NCI-H1105 treated with DMSO at 0.1 percent for 48 hours (cell line): ENCODE measurements at regions not wholly inside any gene's neighbourhood (a gene's known extent, or its start where the extent isn't known, plus 50 kb on each side); places are given as distances from the start of the nearest gene placed in this dataset.

Source experiments
- DNase-seq: peaks from one replicate; lab custom pipeline; 2025; lab: John Stamatoyannopoulos, UW

DNA sequence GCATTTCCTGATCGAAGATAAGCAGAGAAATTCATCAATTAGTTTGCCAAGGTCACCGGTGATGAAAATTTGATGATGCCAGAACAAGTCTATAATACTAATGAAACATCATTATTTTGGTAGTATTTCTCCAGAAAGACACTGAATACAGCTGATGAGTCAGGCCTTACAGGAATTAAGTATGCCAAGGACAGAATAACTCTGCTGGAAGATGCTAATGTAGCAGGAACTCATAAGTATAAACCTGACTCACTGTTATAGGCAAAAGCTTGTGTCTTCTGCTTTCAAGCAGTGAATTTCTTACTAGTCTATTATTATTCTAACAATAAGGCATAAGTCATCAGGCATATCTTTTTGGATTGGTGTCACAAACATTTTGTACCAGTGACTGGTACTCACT is 1825.1 kb upstream of the IGFBP7 start:
- no peak for DNase-seq

- DNase-seq: no peak
Observed at GRCh38 chr4:58936436-58936835, 1826.3 kb upstream of the IGFBP7 start.

- no peak for DNase-seq
Observed at GRCh38 chr4:58940167-58940566, 1830.0 kb upstream of the IGFBP7 start.

GRCh38 chr4:58941286-58941685 is 1831.1 kb upstream of the IGFBP7 start:
- DNase-seq: no peak

- no peak for DNase-seq
Observed at GRCh38 chr4:58953575-58953974, 1843.4 kb upstream of the IGFBP7 start.

GRCh38 chr4:58957711-58958110 is 1847.5 kb upstream of the IGFBP7 start:
- DNase-seq: no peak

- DNase-seq: no peak
Observed at GRCh38 chr4:58961283-58961682, 1851.1 kb upstream of the IGFBP7 start.

- no peak for DNase-seq
Observed at GRCh38 chr4:58961925-58962324, 1851.7 kb upstream of the IGFBP7 start.

GRCh38 chr4:58962424-58962823 is 1852.2 kb upstream of the IGFBP7 start:
- DNase-seq: no peak

DNA sequence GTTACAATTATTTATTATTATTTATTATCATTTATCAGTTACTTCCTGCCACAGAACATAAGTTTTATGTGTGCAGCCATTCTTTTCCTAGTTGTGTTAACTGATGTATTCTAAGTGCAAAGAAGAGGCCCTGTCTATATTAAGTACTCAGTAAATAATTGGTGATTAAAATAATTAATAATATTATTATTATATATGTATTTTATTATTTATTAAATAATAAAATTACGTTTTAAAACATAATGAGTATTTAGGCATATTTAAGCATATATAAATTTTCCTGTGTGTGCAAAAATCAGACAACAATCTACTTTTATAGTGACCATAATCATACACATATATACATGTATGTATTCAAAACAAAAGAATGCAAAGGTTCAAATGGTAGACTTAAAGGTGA is 1871.6 kb upstream of the IGFBP7 start:
- no peak for DNase-seq

- no peak for DNase-seq
Observed at GRCh38 chr4:58983887-58984286, 1873.7 kb upstream of the IGFBP7 start.

DNA sequence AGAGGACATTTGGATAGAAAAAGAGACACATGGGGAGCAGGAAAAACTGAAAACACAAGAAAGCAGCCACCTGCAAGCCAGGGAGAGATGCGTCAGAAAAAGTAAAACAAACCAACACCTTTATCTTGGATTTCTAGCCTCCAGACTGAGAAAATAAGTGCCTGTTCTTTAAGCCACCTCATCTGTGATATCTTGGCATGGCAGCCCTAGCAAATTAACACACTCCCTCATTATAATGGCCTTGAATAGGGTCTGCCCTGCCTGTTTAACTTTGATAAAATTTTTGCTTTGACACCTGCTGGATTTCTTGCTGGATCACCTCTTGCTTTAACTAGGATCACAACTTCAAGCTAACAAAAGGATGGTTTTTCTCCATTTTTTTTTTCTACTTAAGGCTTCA is 1892.0 kb upstream of the IGFBP7 start:
- DNase-seq: no peak

GRCh38 chr4:59024257-59024656 is 1914.1 kb upstream of the IGFBP7 start:
- DNase-seq: no peak

GRCh38 chr4:59037812-59038211 is 1927.6 kb upstream of the IGFBP7 start:
- no peak for DNase-seq

DNA sequence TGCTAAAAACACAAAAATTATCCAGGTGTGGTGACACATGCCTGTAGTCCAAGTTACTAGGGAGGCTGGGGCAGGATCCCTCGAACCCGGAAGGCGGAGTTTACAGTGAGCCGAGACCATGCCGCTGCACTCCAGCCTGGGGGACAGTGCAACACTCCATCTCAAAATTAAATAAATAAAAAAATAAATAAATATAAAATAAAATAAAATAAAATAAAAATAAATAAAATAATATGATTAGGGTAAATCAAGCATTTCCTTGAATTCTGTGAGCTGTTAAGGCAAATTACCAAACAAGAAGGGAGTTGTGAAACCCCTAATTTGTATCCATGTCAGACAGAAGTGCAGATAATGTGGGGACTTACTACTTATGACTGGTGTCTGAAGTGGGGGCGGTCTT is 1928.9 kb upstream of the IGFBP7 start:
- no peak for DNase-seq

GRCh38 chr4:59044286-59044900 is 1934.2 kb upstream of the IGFBP7 start:
- no peak for DNase-seq

DNA sequence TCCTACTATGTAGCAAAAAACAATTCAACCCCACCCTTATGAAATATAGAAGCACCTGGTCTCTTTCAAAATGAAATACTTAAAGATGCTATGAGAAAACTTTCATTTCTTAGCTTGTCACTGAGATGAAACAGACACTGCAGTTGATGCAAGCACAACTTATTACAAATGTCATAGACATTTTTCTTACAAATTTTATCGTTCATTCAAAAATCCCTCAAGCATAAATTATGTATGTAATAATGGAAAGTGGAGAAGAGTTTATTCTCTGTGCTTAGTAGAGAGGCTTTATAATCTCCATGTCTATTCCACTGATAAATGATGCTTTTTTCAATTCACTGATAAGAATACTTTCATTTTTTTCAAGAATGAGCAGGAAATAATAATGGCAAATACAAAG is 1943.9 kb upstream of the IGFBP7 start:
- no peak for DNase-seq

DNA sequence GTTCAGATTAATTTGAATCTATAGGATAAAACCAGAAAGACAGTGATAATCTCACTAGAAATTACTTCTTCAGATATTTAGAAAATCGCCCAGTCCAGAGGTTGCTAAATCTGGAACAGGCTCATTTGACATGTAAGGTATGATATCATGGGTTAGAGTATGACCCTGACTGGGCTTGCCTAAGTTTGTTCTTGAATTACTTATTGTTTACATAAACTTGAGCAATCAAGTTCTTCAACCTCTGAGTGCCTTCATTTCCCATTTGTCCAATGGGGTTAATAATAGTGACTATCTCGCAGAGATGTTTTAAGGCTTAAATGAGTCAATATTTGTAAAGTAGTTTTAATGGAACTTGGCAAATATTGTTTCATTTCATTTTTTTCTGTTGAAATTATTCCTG is 1947.6 kb upstream of the IGFBP7 start:
- no peak for DNase-seq

GRCh38 chr4:59058543-59058942 is 1948.4 kb upstream of the IGFBP7 start:
- DNase-seq: no peak

- no peak for DNase-seq
Observed at GRCh38 chr4:59060002-59060846, 1950.0 kb upstream of the IGFBP7 start.

DNA sequence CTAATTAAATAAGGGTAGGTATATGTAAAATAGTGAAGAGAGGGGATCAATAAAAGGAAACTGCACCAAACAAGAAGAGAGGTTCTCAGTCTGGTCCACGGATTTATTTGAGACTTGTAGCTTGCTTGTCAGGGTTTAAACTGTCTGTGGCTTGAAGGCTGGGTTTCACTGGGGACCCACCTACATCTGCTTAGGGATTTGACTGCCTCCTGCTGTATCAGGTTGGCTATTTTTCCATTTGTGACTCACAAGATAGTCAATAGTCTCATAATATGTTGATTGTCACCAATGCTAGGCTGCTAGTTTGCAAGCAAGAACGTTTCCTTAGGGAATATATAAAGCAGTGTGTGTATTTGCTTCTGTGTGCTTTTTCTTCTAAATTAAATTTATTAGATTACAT is 1950.7 kb upstream of the IGFBP7 start:
- DNase-seq: no peak

DNA sequence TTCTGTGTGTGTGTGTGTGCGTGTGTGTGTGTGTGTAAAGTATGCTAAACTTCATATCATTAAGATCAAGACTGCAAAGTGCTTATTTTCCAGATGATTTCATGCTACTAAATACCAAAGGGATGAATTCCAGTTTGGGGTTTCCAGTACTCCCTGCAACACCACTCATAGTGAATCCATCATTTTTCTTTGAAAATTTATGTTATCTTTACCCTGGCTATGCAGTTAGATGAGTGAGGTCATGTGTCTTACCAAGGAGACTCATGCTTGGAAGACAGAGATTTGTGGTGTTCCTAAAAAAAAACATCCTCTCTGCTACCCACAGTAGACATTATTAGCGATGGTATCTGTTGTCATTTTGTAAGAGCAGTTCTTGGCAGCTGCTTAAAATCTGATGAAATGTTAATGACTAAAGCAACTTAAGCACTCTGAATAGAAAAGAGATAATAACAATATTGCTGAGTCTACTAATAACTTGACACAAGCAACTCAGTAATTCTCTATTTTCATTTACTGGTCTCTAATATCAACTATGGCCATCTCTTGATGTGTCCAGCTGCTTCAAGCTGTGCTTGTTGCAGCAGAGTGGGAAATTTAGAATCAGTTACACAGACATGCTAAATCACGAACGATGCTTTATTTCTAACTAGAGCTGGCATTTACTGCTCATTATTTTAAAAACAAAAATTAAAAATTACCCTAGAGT is 1953.0 kb upstream of the IGFBP7 start:
- no peak for DNase-seq
